ENCODE measurements at regions not wholly inside any gene's neighbourhood (a gene's known extent, or its start where the extent isn't known, plus 50 kb on each side); places are given as distances from the start of the nearest gene placed in this dataset.

DNA sequence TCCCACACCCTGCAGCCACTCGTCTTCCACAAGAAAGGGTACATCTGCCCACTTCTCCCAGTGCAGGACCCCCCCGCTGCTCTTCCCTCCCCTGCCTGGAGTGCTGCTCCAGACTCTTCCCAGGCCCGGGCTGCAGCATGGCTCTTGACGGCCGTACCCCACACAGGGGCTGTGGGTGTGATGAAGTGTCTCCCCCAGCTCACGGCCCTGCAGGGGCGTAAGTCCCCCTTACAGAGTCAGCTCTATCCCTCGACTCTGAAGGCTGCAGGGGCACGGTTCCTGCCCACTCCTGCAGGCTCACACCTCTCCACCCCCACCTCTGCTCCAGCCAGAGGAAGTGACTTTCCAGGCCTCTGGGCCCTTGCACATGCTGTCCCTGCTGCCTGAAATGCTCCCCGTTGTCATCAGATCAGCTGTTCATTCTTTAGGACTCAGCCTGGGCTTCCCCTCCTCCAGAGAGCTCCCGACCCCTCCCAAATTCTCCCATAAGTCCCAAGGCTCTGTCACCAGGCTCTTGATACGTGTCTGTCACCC is 180.6 kb upstream of the IER5L start:
- Histone ChIP-seq H3K23ac (ENCODE audit: insufficient read length) (no peak overlapping the region), H4K91ac (replicated peaks; ENCODE audit: insufficient read length, low read length) (no peak overlapping the region), H3K27me3 (replicated peaks in 1 of 4; ENCODE audit: control insufficient read depth in 3 of 4, extremely low read depth in 1 of 4, insufficient read depth in 3 of 4, low read length in 3 of 4) (no peaks in the 10 kb centered on the region; a peak in 1 of 7 replicates), H3K79me1 (ENCODE audit: low read depth, low read length) (no peaks in the 10 kb centered on the region), H3K27ac (ENCODE audit: low read depth, low read length) (no peak overlapping the region), H4K20me1 (replicated peaks in 1 of 2; ENCODE audit: control insufficient read depth in 1 of 2, insufficient read depth in 2 of 2, low read length in 2 of 2) (peaks cover 0 to 3% of the 10 kb centered on the region in 2 experiments), H3K4ac (replicated peaks; ENCODE audit: insufficient read length, low read depth, low read length) (no peak overlapping the region), H3K4me1 (replicated peaks in 1 of 4; ENCODE audit: control insufficient read depth in 3 of 4, insufficient read depth in 4 of 4, low read length in 3 of 4) (peaks cover 0 to 6% (median 2%) of the 10 kb centered on the region in 4 experiments; a peak in 2 of 7 replicates), H2BK120ac (replicated peaks; ENCODE audit: low read depth, low read length) (no peak overlapping the region), H2BK12ac (ENCODE audit: low read depth, low read length) (peak overlapping the region; percentile 12; the same call in 1 of the 2 replicates), H3K14ac (ENCODE audit: insufficient read length) (no peak overlapping the region), H3K9ac (replicated peaks in 1 of 4; ENCODE audit: extremely low read depth in 1 of 4, low read depth in 3 of 4, low read length in 3 of 4) (no peak overlapping the region), H3K4me3 (ENCODE audit: extremely low read depth in 1 of 4, insufficient read depth in 2 of 4, low read depth in 3 of 4, low read length in 4 of 4) (no peak overlapping the region), H3K79me2 (ENCODE audit: control insufficient read depth in 1 of 2, insufficient read depth in 2 of 2, low read length in 2 of 2) (no peaks in the 10 kb centered on the region), H3K9me3 (ENCODE audit: insufficient read depth in 2 of 2, low read depth in 1 of 2, low read length in 1 of 2) (0 out of 4 replicates have a peak, but pooled peaks cover 0 to 6% of the 10 kb centered on the region in 2 experiments), H2BK5ac (ENCODE audit: low read depth, low read length) (no peak overlapping the region), H4K5ac (ENCODE audit: insufficient read length, low read depth, low read length) (no peak overlapping the region), H4K8ac (ENCODE audit: extremely low read depth, insufficient read depth, low read length) (no peak overlapping the region), H2BK20ac (ENCODE audit: low read length) (no peak overlapping the region), H2BK15ac (ENCODE audit: low read length) (0 out of 2 replicates have a peak overlapping the region, but pooled peaks have one; percentile 9), H3K18ac (ENCODE audit: extremely low read depth, low read length) (no peak overlapping the region), H3K23me2 (ENCODE audit: low read depth, low read length) (0 out of 2 replicates have a peak, but pooled peaks cover 2% of the 10 kb centered on the region), H3K36me3 (ENCODE audit: control insufficient read depth in 2 of 4, insufficient read depth in 4 of 4, low read length in 3 of 4) (no peaks in the 10 kb centered on the region), H3K4me2 (ENCODE audit: insufficient read depth in 1 of 2, low read depth in 2 of 2, low read length in 2 of 2) (no peak overlapping the region), H2AK5ac (ENCODE audit: low read depth, low read length) (no peak overlapping the region; the same call in 1 of the 2 replicates), H2AFZ (ENCODE audit: low read length) (no peak overlapping the region), H3K56ac (replicated peaks; ENCODE audit: insufficient read length, low read depth, low read length) (no peak overlapping the region)
- FAIRE-seq (no peak), DNase-seq (ENCODE audit: low read depth in 1 of 2, low spot score in 2 of 2) (no peak)
- ChIA-PET CTCF (ENCODE audit: partially characterized antibody) (interaction anchor here (1.0 to 1.7 kb wide), 5 partner anchors 16 to 136 kb away, joined by 3 to 5 read pairs (median 3); no protein-coding TSS in a partner anchor), POLR2A (ENCODE audit: partially characterized antibody) (interaction anchor here (1.4 to 1.7 kb wide), 2 partner anchors 12 to 24 kb away, joined by 3 to 8 read pairs; no protein-coding TSS in a partner anchor)
- 80% methylated on average over 12 of the region's 12 CpGs; no CpG with 5 or more reads in 1 of the 2 experiments for WGBS, 2 experiments (ENCODE audit: extremely low coverage in 1 of 2, insufficient coverage in 1 of 2, insufficient read length in 1 of 2, insufficient replicate concordance in 2 of 2, low coverage in 1 of 2, low lambda C conversion rate in 2 of 2, missing lambda C conversion rate in 1 of 2)
- TF ChIP-seq CHD1 (IDR thresholded peaks at IDR 0.05; ENCODE audit: low read depth, low read length) = no peak
- no peak for TF ChIP-seq E2F6 (IDR thresholded peaks at IDR 0.05)
- no peak for TF ChIP-seq ASH2L (IDR thresholded peaks at IDR 0.05; ENCODE audit: low read length)
- no peak for TF ChIP-seq GABPA (IDR thresholded peaks at IDR 0.05; ENCODE audit: borderline replicate concordance, insufficient read depth, low read length)
- TF ChIP-seq HDAC6 (IDR thresholded peaks at IDR 0.05; ENCODE audit: low read depth, low read length) = no peak
- TF ChIP-seq BACH1 (IDR thresholded peaks at IDR 0.05; ENCODE audit: low read length) = no peak
- TF ChIP-seq CBX5 (IDR thresholded peaks at IDR 0.05; ENCODE audit: low read depth, low read length) = no peak
- no peak for TF ChIP-seq GTF2F1 (IDR thresholded peaks at IDR 0.05; ENCODE audit: borderline replicate concordance, low read depth, low read length)
